GM23248 (cell line): ENCODE measurements at regions not wholly inside any gene's neighbourhood (a gene's known extent, or its start where the extent isn't known, plus 50 kb on each side); places are given as distances from the start of the nearest gene placed in this dataset.

Source experiments
- EZH2 ChIP-seq: fragments of 200-600 bp; sonication (generic); IDR thresholded peaks from 2 replicates; pipeline ENCODE4 v1.6.1; 2018; ENCODE audit warnings: antibody characterized with exemption, mild to moderate bottlenecking; ENCODE audit not compliant: insufficient read depth, poor library complexity, severe bottlenecking
- EZH2phosphoT487 ChIP-seq: fragments of 200-600 bp; sonication (generic); IDR thresholded peaks from 2 replicates; pipeline ENCODE4 v1.6.1; 2018; ENCODE audit warnings: antibody characterized with exemption, moderate library complexity, mild to moderate bottlenecking, low read depth; ENCODE audit not compliant: insufficient read depth

DNA sequence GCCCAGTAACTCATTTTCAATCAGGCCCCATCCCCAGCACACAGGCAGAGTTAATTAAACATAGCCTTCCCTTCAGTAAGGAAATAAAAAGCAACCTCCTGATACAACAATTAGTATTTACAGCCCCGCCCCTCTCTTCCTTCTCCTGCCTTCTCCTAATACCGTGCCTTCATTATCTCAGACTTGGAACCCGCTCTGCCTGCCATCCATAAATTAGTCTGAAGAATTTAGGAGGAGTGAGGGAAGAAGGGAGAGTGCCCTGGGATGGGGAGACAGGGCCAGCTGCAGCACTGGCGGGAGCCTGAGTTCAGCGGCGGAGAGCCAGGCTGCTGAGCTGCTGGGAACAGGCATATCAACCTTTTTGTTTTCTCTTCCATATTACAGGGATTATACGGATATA, 172.8 kb downstream of the ACTL8 start:
- TF ChIP-seq EZH2 = no peak
- TF ChIP-seq EZH2phosphoT487 = no peak
